Left renal pelvis (tissue), 4 donors: ENCODE measurements at regions not wholly inside any gene's neighbourhood (a gene's known extent, or its start where the extent isn't known, plus 50 kb on each side); places are given as distances from the start of the nearest gene placed in this dataset.

Experiments used
- DNase-seq, 4 donors: peaks; one replicate each; pipeline ENCODE4 v3.0.0-alpha.2; 2013; ENCODE audit warnings: low read depth in 4 of 4, low spot score in 3 of 4

DNA sequence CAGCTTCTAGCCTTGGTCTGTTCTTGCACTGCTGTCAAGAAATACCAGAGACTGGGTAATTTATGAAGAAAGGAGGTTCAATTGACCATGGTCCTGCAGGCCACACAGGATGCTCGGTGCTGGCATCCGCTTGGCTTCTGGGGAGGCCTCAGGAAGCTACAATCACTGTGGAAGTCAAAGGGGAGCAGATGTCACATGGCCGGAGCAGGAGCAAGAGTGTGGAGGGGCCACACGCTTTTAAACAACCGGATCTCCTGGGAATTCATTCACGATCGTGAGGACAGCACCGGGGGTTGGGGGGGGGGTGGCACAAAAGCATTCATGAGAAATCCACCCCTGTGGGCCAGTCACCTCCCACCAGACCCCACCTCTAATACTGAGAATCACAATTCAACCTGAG lies 850.4 kb upstream of the SALL3 start:
- DNase-seq: no peak

DNA sequence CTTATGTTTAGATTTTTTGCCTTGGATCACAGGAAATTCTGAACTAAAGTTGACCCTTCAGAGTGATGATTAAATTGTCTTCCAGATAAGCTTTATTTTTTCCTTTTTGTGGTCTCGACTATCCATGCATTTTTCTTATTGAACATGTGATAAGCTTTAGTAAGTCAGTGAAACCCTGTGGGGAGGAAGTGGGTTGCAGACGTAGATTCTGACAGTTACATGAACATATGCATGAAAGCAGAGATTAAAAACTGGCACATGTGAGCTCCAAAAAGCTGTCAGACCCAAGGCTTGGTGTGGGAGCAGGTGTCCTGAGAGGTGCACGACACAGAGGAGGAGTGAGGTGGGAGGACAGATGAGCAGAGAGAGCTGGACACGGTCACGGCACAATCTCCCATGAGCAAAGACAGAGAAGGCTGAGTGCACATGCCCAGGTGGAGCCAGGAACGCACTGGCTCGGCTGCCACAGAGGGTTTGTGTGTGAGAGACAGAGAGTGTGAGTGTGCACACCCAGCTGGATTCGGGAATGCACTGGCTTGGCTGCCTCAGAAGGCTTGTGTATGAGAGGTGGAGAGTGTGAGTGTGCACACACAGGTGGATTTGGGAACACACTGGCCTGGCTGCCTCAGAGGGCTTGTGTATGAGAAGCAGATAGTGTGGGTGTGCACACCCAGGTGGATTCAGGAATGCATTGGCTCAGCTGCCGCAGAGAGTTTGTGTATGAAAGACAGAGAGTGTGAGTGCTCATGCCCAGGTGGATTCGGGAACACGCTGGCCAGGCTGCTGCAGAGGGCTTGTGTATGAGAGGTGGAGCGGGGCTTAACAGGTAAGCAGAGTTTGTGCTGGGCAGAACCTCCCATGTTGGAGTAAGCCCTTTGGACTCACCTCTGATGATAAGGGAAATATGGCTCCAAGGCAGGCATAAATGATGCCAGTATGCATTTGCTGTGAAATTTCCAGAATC lies 849.1 kb upstream of the SALL3 start:
- DNase-seq: no peak

DNA sequence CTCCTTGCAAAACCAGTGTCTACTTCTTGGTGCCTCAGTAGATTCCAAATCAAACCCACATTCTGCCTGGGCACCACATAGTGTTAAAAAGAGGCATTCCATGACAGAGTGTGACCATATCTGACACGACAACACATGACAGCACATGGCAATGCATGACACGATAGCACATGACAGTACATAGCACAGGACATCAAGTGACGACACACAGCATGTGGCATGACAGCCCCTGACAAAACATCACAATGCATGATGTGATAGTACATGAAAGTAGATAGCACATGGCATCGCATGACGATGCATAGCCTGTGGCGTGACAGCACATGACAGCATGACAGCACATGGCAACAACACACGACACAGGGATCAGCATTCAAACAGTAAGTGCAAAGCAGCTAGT lies 845.9 kb upstream of the SALL3 start:
- DNase-seq: no peak

DNA sequence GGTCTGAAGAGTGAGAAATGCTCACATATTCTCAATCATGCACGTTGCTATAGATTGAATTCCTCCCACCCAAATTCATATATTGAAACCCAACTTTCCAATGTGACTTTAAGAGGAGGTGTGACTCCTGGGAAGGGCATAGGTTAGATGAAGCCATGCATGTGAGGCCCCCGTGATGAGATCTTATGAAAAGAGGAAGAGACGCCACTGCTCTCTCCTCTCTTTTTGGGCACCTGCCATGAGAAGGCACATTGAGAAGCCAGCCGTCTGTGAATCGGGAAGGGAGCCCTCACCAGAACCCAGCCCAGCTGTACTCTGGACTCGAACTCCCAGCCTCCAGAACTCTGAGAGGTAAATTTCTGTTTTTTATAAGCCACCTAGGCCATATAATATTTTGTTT lies 842.6 kb upstream of the SALL3 start:
- DNase-seq: no peak

DNA sequence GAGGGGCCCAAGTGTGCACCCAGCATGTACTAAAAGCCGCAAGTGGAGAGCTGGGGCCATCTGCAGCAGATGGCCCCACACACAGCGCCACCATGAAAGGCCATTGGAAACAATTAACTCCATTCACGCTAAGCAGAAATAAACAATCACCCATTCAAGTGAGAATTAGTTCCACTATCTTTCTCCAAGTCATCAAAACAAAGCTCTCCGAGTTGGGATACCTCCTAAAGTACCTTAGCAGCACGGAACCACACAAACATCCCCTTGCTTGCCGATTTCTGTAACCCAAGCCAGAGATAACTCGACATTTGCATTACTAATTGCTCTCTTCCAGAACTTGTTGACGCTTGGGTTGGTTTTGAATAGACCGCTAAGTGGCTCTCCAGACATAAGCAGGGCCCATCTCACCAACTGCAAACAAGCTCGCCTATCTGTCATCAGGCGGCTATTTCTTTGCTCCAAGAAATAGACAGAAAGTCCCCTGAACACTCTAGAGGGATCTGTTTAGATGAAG lies 840.6 kb upstream of the SALL3 start:
- no peak for DNase-seq

DNA sequence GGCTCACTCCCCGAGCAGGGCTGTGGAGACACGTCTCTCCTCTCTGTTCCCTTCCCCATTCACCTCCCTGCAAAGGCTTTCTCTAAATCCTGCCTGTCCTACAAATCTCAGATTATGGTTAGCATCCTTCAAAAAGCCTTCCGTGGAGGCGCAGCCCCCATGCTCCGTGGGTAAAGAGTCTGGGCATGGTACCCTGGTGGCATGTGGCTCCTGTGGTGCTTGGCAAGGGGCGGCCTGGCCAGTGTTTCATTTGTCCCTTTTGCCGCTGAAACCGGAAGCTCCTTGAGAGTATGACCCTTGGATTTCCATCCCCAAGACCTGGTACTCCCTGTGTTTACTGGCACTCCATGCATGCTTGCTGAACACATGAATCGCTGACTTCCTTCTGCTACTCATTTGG lies 839.3 kb upstream of the SALL3 start:
- DNase-seq: no peak

DNA sequence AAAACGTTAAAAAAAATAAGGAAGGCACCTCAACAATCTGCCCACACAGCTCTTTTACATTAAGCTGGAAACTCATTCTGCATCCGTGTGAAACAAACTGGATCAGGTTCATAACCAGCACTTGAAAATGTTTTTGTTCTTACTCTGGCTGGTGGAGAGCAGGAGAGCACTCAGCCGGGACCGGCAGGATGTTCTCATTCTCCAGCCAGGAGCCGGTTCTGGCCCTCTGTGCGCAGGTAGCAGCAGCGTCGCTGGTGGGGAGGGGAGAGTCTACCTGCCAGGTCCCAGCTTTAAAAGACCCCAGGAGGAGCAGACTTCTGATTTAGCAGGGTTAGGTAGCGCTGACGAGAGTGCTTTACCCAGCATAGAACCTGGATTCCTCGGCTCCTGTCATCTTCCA lies 834.9 kb upstream of the SALL3 start:
- no peak for DNase-seq

DNA sequence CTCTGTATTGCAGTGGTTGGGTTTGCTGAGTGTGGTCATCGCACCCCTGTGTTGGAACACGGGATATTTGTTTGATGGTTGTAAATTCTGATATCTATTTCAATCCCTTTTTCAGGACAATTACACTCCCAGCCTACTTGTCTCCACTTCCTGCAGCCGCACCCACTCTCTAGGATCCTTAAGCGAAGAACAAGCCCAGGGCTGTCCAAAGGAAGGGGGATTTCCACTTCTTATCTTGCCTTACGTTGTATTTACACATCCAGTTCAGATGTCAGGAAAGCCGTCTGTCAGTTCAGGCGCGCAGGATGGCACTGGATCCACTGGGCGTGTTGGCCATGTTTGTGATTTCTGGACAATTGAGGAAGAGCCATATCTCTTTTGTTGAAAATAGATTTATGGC lies 834.5 kb upstream of the SALL3 start:
- no peak for DNase-seq

DNA sequence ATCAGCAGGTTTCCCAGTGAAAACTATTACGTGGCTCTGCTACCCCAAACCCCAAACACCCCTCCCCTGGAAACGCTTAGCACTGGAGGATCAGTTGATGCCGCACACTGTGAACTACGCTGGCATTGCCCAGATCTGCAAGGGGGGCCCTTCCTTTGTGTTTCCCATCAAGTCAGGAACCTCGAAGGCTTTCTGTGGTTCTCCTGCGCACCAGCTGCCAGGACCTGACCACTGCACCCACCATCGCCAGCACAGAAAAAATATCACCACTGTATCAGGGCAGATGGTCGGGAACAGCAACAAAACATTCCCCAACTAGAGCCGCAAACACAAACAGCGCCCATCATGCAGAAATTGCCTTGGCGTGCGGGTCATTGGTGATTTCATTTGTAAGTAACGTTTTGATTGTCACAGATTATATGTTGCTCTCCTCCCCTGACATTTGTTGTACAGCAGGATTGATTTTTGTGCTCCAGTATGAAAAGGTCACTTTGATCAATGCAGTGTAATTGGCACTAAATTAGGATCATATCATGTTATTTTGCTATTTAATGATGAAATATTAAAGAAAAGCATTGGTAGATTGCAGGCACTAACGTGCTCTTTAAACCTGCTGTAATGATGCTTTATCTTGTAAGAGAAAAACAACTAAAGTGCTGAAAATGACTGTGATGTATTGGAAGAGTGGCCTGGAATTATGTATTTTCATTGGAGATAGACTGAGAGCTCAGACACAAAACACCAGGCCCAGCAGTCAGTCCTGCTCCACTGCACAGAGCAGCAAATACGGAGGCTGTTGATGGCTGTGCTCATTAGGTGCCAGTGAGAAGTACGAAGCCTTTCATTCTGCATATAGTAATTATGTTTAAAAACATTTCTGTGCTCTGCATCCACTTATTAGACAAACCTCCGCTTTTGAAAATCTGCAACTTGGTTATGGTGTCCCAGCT lies 833.2 kb upstream of the SALL3 start:
- no peak for DNase-seq

DNA sequence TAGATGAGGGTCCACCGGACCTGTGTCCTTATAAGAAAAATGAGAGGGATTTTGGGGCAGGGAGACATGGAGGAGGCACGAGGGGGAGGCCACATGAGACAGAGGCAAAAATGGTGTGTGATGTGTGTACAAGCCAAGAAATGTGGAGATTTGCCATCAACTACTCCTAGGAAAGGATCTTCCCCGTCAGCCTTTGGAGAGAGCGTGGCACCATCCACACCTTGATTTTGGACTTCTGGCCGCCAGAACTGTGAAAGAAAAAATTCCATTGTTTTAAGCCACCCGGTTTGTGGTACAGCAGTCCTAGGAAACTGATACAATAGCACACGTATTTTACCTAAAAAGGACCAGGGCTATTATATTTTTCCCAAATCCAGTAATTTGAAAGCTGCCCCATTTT lies 829.0 kb upstream of the SALL3 start:
- DNase-seq: no peak

DNA sequence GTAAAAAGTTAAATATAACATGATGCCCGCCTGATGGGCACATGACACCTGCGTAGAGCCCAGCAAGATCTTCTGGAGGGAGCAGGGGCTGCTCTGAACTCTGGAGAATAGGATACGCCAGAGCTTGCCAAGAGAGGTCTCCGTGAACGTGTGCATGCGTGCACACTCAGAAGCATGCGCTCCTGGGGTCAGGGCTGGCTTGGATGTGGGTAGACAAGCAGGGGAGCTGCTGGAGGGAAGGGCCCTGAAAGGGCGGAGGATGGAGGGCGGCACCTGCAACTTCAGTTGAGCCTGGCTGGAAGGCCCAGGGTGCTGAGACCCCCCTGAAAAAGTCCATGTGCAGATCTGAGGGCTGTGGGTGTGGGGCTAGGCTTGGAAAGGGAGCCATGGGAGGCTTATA lies 828.4 kb upstream of the SALL3 start:
- DNase-seq: no peak

DNA sequence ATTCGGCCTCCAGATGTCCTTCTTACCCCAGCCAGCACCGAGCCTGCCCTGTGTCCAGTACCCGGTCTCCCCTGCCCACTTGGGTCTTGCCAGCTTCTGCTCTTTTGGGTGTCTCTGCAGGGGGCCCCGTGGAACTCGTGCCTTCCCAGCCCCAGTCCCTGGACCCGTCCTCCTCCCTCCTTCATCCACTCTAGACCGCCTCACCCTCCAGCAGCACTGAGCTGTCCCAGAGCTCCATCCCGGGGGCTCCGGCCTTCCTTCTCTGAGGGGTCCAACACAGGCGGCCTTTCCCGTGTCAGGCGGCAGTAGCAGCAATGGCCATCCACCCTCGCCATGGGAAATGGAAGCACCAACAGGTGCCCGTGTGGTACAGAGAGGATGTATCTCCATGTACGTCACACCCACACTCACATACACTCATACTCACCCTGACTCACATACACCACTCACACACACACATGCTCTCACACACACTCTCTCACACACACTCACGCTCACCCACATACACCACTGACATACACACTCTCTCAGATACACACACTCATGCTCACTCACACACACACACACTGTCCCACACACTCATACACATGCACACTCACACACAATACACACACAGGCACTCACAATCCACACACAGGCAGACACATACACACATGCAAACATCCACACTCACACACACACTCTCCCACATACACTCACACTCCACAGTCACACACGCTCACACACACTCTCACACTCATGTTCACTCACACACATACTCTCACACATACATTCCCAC lies 827.5 kb upstream of the SALL3 start:
- no peak for DNase-seq

DNA sequence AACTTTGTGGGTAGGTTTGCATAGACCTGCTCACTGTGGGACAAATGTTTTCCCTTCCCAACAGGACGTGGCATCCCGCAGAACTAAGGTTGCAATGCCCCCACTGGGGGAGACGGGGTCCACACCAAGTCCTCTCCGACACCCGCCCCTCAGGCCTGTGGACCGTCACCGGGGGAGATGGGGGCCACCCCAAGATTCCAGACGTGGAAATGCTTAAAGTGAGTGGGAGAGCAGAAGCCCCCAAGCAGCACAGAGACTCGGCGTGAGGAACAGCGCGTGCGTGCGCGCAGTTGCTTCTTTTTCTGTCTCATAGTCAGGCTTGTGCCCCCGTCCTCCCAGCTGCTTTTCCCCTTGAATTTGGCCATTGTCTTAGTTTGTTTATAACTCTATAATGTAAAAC lies 826.3 kb upstream of the SALL3 start:
- DNase-seq: no peak

DNA sequence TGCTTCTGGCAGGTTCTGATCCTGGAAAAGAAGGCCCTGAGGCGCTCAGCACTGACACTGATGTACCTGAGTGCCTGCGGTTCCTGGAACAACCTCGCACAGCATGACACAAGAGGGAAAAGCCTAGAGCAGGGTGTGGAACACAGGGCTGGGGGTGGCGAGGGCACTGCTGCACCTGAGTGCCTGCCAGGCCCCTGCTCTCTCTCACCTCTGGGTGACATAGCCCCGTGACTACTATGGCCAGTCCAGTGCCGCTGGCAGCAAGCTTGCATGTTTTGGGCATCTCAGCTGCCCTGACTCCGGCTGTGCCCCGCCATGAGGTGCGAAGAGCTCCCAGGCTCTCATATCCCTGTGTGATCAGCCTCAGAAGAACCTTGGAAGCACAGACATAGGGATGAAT lies 825.2 kb upstream of the SALL3 start:
- no peak for DNase-seq

DNA sequence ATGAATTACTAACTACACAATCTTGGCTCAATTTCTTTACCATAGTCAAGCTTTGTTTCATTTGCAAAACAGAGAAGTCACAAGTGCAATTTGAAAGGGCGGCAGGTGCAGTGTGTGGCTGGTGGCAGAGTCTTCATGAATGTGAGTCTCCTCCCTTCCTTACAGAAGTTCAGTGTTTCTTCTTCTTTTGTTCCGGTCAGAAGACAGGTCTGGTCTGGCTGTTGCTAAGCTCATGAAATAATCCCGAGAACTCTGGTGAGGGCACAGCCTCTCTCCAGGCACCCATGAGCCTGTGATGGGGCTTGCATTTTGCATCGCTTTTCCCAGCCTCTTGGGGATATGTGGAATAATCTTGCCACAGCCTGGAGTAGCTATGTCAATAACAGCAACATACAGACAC lies 824.8 kb upstream of the SALL3 start:
- no peak for DNase-seq

DNA sequence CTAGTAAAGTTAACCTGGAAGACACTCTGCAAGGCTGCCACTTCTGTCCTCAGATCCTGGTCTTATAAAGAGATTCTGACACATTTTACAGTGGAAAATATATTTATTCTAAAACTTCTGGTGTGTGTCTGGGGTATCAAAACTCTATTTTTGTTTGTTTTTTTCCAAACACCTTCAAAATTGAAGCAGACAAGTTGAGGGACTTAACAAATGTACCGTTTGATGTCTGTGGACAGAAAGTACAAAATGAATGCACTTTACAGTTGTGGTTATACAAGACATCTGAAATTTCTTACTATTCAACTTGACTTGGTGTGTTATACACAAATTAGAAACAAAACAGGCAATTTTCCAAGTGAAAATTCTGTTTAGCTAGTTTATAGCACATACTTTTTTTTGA lies 823.2 kb upstream of the SALL3 start:
- DNase-seq: no peak

DNA sequence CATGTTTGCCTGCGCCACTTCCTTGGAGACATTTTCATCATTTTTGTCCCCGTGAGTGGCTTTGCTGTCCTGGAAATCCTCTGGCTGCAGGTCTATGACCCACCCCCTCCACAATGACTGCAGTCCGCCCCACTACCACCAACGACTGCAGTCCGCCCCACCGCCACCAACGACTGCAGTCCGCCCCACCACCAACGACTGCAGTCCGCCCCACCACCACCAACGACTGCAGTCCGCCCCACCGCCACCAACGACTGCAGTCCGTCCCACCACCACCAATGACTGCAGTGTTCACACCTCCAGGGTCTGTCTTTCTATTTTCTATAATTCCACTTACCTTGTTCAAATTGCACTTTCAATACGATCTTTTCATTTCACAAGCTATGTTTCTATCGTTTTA lies 820.7 kb upstream of the SALL3 start:
- DNase-seq: no peak

DNA sequence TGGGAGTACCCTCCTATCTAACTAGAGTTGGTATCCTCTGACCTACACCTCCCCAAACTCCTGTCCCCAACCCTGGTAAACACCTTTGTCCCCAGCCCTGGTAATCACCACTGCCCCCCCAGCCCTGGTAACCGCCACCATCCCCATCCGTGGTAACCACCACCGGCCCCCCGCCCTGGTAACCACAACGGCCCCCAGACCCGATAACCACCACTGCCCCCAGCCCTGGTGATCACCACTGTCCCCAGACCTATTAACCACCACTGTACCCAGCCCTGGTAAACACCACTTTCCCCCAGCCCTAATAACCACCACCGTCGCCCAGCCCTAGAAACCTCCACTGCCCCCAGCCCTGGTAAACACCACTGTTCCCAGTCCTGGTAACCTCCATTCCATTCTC lies 820.2 kb upstream of the SALL3 start:
- DNase-seq: no peak

DNA sequence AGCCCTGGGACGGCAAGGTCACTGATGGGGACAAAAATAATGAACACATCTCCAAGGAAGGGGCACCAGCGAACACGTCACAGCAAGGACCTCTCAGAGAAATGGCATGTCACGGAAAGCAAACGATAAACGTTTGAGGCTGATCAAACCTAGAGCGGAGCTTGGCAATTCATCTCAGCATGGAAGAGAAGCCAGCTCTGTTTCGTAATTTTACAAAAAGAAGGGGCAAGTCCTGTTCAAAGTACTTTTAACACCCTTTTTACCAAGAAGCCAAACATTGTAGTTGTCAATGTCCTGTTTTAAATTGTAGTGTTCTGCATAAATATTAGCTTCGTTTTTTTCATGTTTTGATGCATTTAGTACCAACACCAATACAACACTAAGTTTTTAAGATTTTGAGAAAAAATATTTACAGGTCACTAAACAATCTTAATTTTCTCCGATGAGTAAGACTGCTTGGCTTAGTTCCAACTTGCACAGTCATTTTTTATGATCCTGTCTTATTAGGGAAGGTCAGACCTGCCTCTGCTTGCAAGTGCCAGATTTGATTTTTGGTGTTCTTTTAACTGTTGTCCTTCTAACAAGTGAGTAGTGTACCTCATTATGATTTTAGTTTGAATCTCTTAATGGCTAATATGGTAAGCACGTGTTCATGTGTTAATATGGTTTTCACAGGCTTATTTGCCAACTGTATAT lies 818.5 kb upstream of the SALL3 start:
- no peak for DNase-seq

DNA sequence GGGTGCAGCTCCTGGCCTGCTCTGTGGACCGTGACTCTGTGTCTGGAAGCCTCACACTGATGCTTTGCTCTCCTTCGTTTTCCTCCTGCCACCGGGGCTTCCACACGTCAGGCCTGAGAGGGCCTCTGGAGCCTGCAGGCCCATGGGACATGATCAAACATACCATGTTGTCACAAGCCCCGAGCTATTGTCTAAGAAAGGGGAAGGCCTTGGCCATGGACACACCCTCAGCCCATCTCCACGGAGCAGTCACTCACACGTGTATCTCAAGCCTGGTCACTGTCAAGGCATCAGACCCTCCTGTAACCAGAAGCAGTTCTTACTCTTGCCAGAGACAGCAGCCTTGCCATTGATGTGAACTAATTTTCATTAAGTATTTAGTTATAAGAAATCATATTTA lies 814.1 kb upstream of the SALL3 start:
- DNase-seq: no peak
